ENCODE measurements at regions not wholly inside any gene's neighbourhood (a gene's known extent, or its start where the extent isn't known, plus 50 kb on each side); places are given as distances from the start of the nearest gene placed in this dataset.
A peak's percentile ranks its signal among the peaks of the same experiment; 100 is the strongest.
"Not testable (repeated sequence)": the region's sequence is repeated elsewhere in the genome, so short reads cannot be mapped to it uniquely, and the experiment has no call there.

DNA sequence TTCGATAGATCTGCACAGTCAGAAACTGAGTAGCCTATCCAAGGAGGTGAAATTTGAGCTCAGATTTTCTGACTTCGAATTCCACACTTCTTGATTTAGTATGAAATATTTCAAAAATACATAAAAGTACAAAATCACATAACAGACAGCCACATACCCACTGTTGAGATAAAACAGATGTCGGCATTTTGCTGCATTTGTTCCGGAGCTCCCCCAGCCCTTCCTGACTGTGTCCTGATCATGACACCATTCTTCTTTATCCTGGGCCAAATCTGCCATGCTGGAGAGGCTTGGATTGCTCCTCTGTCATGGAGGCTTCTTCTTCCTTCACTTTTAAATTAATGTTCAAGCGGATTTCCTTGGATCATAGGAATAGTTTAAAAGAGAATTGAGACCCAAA is 124.2 kb upstream of the RBPJ start:
- POLR2A ChIA-PET = no interaction called here
- H3K9me3 ChIP-seq = no peaks in the 10 kb centered on the region
- no peak for TF ChIP-seq MAZ (IDR thresholded peaks at IDR 0.05; ENCODE audit: borderline replicate concordance, low read depth, low read length)
- TF ChIP-seq JUNB (IDR thresholded peaks at IDR 0.05) = no peak
- TF ChIP-seq, protein P1, sequence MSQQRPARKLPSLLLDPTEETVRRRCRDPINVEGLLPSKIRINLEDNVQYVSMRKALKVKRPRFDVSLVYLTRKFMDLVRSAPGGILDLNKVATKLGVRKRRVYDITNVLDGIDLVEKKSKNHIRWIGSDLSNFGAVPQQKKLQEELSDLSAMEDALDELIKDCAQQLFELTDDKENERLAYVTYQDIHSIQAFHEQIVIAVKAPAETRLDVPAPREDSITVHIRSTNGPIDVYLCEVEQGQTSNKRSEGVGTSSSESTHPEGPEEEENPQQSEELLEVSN (IDR thresholded peaks at IDR 0.05; ENCODE audit: borderline replicate concordance, low read depth) = no peak
- no peak overlapping the region for H3K27ac ChIP-seq
- 73% methylated on average over 5 of the region's 5 CpGs for WGBS (ENCODE audit: missing lambda C conversion rate)
- H3K4me2 ChIP-seq = no peak overlapping the region
- no peak for DNase-seq (ENCODE audit: low read depth in 1 of 2, low spot score in 1 of 2)
- H3K4me3 ChIP-seq = no peak overlapping the region
- no peak for ATAC-seq
- CTCF ChIA-PET = no interaction called here
- FAIRE-seq = no peak
- 0 out of 3 replicates have a peak, but pooled peaks cover 9% of the 10 kb centered on the region for H3K4me1 ChIP-seq

DNA sequence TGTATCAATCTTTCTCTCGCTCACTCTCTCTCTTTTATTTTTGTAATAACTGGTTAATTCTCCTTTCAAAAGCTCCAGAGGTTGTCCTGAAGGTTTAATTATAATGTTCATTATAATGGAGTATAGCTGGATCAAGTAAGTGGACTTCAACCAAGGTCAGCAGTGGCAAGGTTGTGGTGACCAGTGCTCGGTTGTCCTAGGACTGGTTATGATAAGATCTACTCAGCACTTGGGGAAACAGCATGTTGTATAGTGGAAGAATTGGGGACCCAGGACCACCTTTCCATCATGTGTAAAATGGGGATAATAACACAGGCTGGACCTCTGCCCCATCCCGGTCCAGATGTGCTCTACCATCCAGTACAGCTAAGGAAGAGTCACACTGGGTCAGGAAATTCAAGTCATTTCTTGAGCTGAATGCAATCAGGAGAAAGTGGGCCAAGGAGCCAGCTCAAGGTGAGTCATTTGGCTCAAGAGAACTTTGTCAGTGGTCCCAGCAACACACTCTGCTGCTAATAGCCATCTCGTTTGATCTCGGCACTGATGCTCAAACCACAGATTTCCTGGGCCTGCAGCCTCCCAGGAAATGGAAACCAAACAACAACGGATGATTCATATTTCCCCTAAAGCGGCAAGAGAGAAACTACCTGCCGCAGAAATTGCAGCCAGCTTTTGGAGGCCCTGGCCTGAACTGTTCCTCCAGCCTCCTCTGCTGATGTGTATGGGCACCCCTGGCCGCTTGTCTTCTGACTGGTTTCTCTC is 123.6 kb upstream of the RBPJ start:
- FAIRE-seq (no peak), DNase-seq (ENCODE audit: low read depth in 1 of 2, low spot score in 1 of 2) (peak; percentile 6 to 7), ATAC-seq (peak; percentile 35 to 83; a peak in 5 of 6 replicates)
- POLR2A ChIA-PET = no interaction called here
- peak overlapping the region in 1 of 2 experiments; percentile 31; a peak in 1 of 6 replicates for H3K27ac ChIP-seq
- H3K4me2 ChIP-seq = peak overlapping the region; percentile 30; the same call in 2 of the 3 replicates
- no peak overlapping the region for H3K4me3 ChIP-seq
- 0 out of 2 replicates have a peak, but pooled peaks have one; percentile 28 for TF ChIP-seq FOSL2 (IDR thresholded peaks at IDR 0.05)
- no peak for TF ChIP-seq FOSL2 (CRISPR knock-in tag; IDR thresholded peaks at IDR 0.05)
- no peak for TF ChIP-seq FOSB (CRISPR knock-in tag; IDR thresholded peaks at IDR 0.05)
- peak; percentile 42; the same call in 1 of the 2 replicates for TF ChIP-seq JUNB (IDR thresholded peaks at IDR 0.05)
- no peak for TF ChIP-seq EHF (CRISPR knock-in tag; IDR thresholded peaks at IDR 0.05)
- TF ChIP-seq NPAS2 (CRISPR knock-in tag; IDR thresholded peaks at IDR 0.05; ENCODE audit: borderline replicate concordance) = no peak
- no peak for TF ChIP-seq CBX2 (IDR thresholded peaks at IDR 0.05; ENCODE audit: borderline replicate concordance, low read depth)
- TF ChIP-seq, protein P2, sequence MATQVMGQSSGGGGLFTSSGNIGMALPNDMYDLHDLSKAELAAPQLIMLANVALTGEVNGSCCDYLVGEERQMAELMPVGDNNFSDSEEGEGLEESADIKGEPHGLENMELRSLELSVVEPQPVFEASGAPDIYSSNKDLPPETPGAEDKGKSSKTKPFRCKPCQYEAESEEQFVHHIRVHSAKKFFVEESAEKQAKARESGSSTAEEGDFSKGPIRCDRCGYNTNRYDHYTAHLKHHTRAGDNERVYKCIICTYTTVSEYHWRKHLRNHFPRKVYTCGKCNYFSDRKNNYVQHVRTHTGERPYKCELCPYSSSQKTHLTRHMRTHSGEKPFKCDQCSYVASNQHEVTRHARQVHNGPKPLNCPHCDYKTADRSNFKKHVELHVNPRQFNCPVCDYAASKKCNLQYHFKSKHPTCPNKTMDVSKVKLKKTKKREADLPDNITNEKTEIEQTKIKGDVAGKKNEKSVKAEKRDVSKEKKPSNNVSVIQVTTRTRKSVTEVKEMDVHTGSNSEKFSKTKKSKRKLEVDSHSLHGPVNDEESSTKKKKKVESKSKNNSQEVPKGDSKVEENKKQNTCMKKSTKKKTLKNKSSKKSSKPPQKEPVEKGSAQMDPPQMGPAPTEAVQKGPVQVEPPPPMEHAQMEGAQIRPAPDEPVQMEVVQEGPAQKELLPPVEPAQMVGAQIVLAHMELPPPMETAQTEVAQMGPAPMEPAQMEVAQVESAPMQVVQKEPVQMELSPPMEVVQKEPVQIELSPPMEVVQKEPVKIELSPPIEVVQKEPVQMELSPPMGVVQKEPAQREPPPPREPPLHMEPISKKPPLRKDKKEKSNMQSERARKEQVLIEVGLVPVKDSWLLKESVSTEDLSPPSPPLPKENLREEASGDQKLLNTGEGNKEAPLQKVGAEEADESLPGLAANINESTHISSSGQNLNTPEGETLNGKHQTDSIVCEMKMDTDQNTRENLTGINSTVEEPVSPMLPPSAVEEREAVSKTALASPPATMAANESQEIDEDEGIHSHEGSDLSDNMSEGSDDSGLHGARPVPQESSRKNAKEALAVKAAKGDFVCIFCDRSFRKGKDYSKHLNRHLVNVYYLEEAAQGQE (IDR thresholded peaks at IDR 0.05) = no peak
- no peak for TF ChIP-seq BHLHE40 (IDR thresholded peaks at IDR 0.05; ENCODE audit: low read depth, low read length)
- no peak for TF ChIP-seq NFE2L2 (conservative IDR thresholded peaks at IDR 0.05; ENCODE audit: low read length)
- TF ChIP-seq, protein P3, sequence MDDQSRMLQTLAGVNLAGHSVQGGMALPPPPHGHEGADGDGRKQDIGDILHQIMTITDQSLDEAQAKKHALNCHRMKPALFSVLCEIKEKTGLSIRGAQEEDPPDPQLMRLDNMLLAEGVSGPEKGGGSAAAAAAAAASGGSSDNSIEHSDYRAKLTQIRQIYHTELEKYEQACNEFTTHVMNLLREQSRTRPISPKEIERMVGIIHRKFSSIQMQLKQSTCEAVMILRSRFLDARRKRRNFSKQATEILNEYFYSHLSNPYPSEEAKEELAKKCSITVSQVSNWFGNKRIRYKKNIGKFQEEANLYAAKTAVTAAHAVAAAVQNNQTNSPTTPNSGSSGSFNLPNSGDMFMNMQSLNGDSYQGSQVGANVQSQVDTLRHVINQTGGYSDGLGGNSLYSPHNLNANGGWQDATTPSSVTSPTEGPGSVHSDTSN (IDR thresholded peaks at IDR 0.05) = no peak
- 0 out of 3 replicates have a peak, but pooled peaks cover 9% of the 10 kb centered on the region for H3K4me1 ChIP-seq
- CTCF ChIA-PET = interaction anchor here (0.7 kb wide), 1 partner anchor 122 kb away, joined by 4 read pairs; no protein-coding TSS in a partner anchor
- WGBS (ENCODE audit: missing lambda C conversion rate) = 32% methylated on average over 7 of the region's 9 CpGs
- H3K9me3 ChIP-seq = no peaks in the 10 kb centered on the region

DNA sequence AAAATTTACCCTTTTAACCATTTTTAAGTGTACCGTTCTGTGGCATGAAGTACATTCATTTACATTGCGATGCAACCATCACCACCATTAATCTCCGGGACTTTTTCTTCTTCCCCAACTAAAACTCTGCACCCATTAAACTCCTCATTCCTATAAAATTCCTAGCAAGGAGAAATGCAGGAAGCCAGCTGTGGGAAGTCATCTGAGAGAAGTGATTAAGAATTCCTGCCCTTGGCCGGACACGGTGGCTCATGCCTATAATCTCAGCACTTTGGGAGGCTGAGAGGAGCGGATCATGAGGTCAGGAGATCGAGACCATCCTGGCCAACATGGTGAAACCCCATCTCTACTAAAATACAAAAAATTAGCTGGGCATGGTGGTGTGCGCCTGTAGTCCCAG is 121.9 kb upstream of the RBPJ start:
- H3K4me2 ChIP-seq; H3K27ac ChIP-seq; POLR2A ChIA-PET; CTCF ChIA-PET; H3K4me1 ChIP-seq; DNase-seq (ENCODE audit: low read depth in 1 of 2, low spot score in 1 of 2); FAIRE-seq; H3K4me3 ChIP-seq; H3K9me3 ChIP-seq; ATAC-seq: not testable (repeated sequence)
- WGBS (ENCODE audit: missing lambda C conversion rate) = 89% methylated on average over 6 of the region's 8 CpGs

DNA sequence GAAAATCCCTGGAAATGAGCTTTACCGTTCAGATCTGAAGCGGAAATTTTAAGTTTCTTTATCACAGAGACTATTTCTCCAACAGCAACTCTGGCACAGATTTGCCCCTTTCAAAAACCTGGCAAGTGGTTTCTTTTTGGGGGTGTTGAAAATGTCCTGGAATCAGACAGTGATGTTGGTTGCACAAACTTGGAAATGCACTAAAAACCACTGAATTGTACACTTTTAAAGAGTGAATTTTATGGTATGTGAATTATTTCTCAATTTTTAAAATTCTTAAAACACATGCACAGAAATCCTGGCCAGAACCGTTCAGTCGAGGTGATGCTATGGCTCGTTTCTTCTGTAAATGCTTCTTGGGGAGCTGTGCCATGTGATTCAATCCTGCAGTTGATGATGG is 121.2 kb upstream of the RBPJ start:
- no peak for DNase-seq (ENCODE audit: low read depth in 1 of 2, low spot score in 1 of 2)
- ChIA-PET CTCF (no interaction called here), POLR2A (no interaction called here)
- FAIRE-seq = no peak
- no peak for ATAC-seq
- no peak overlapping the region for H3K4me3 ChIP-seq
- H3K4me1 ChIP-seq = 0 out of 3 replicates have a peak, but pooled peaks cover 9% of the 10 kb centered on the region
- WGBS (ENCODE audit: missing lambda C conversion rate) = 52% methylated on average over 5 of the region's 5 CpGs
- H3K9me3 ChIP-seq = no peaks in the 10 kb centered on the region
- no peak overlapping the region for H3K4me2 ChIP-seq
- H3K27ac ChIP-seq = no peak overlapping the region
- TF ChIP-seq PHF8 (IDR thresholded peaks at IDR 0.05; ENCODE audit: borderline replicate concordance, low read depth) (no peak), EHMT2 (IDR thresholded peaks at IDR 0.05; ENCODE audit: low read depth) (no peak), ESRRA (IDR thresholded peaks at IDR 0.05; ENCODE audit: borderline replicate concordance, low read length) (no peak), TFCP2L1 (CRISPR knock-in tag; IDR thresholded peaks at IDR 0.05) (no peak), CHD2 (IDR thresholded peaks at IDR 0.05; ENCODE audit: low read length, partially characterized antibody) (no peak), RAD21 (conservative IDR thresholded peaks at IDR 0.05 in 1 of 2, IDR thresholded peaks at IDR 0.05 in 1 of 2) (no peak), HOXB5 (CRISPR knock-in tag; IDR thresholded peaks at IDR 0.05) (no peak), MAFK (IDR thresholded peaks at IDR 0.05; ENCODE audit: partially characterized antibody) (no peak), HEYL (CRISPR knock-in tag; IDR thresholded peaks at IDR 0.05) (no peak), HOXA7 (CRISPR knock-in tag; IDR thresholded peaks at IDR 0.05) (no peak), RNF2 (IDR thresholded peaks at IDR 0.05; ENCODE audit: borderline replicate concordance, low read depth) (no peak), RARB (CRISPR knock-in tag; IDR thresholded peaks at IDR 0.05) (no peak)
